ENCODE measurements at regions not wholly inside any gene's neighbourhood (a gene's known extent, or its start where the extent isn't known, plus 50 kb on each side); places are given as distances from the start of the nearest gene placed in this dataset.

- Histone ChIP-seq H3K79me2 (no peaks in the 10 kb centered on the region), H3K4me1 (no peaks in the 10 kb centered on the region), H3K4me2 (ENCODE audit: low read length) (no peak overlapping the region), H3K36me3 (ENCODE audit: control insufficient read depth, insufficient read depth, low read length) (no peaks in the 10 kb centered on the region), H2AFZ (no peak overlapping the region), H3K4me3 (ENCODE audit: low read depth, low read length) (no peak overlapping the region), H3K9me3 (ENCODE audit: control insufficient read depth, low read length) (no peaks in the 10 kb centered on the region), H3K9ac (no peak overlapping the region), H3K27me3 (ENCODE audit: control insufficient read depth, insufficient read depth, low read length) (no peaks in the 10 kb centered on the region), H3K27ac (no peak overlapping the region)
- no peak for TF ChIP-seq CTCF (IDR thresholded peaks at IDR 0.05)
Observed at GRCh38 chr6:5936140-5936539, 70.6 kb downstream of the NRN1 start.

DNA sequence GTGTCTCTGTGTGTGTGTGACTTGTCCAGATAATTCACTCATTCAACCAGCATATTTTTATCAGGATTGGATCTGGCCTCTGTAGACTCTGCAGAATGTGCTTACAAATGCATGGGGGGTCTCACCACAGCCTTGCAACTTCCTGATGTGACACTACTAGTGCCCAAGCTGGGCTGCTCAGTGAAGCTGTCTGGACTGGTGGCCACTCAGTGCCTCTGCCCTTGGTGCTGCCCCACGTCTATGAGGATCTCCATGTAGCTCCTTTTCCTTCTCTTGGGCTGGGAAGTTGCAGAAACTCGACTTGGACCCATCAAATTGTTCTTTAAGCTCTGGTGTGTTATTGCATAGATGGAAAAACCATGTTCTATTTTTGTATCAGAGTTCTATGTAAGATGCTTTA is 75.8 kb downstream of the NRN1 start:
- Histone ChIP-seq H3K9me3 (ENCODE audit: control insufficient read depth, low read length) (no peaks in the 10 kb centered on the region), H3K27me3 (ENCODE audit: control insufficient read depth, insufficient read depth, low read length) (no peaks in the 10 kb centered on the region), H3K4me3 (ENCODE audit: low read depth, low read length) (no peak overlapping the region), H3K4me1 (no peaks in the 10 kb centered on the region), H2AFZ (no peak overlapping the region), H3K9ac (no peak overlapping the region), H3K4me2 (ENCODE audit: low read length) (no peak overlapping the region), H3K36me3 (ENCODE audit: control insufficient read depth, insufficient read depth, low read length) (no peaks in the 10 kb centered on the region), H3K79me2 (no peaks in the 10 kb centered on the region), H3K27ac (no peak overlapping the region)
- no peak for TF ChIP-seq CTCF (IDR thresholded peaks at IDR 0.05)

GRCh38 chr6:5930143-5930770 is 76.5 kb downstream of the NRN1 start:
- Histone ChIP-seq H3K79me2 (no peaks in the 10 kb centered on the region), H3K9me3 (ENCODE audit: control insufficient read depth, low read length) (no peaks in the 10 kb centered on the region), H3K36me3 (ENCODE audit: control insufficient read depth, insufficient read depth, low read length) (no peaks in the 10 kb centered on the region), H3K4me1 (no peaks in the 10 kb centered on the region), H3K27me3 (ENCODE audit: control insufficient read depth, insufficient read depth, low read length) (no peaks in the 10 kb centered on the region), H3K4me2 (ENCODE audit: low read length) (no peak overlapping the region), H3K9ac (no peak overlapping the region), H2AFZ (no peak overlapping the region), H3K4me3 (ENCODE audit: low read depth, low read length) (no peak overlapping the region), H3K27ac (no peak overlapping the region)
- no peak for TF ChIP-seq CTCF (IDR thresholded peaks at IDR 0.05)

DNA sequence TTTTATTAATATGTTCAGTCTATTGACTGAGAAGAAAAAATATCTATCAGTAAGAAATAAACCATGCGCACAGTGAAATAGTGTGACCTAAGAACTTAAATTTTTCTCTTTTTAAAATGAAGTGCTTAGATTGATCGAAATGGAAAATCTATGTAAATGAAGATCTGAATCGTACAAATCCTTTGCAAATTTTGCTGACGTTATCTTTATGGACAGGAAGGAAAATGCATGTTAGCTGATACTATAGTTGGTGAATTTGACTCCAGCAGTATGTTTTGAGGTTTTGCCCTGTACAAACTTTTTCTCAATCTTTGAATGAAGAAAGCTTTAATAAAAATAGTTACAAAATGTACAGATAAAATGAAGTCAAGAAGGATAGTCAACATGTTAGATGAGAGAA is 82.9 kb downstream of the NRN1 start:
- H3K9ac ChIP-seq: no peak overlapping the region
- no peak overlapping the region for H2AFZ ChIP-seq
- H3K27me3 ChIP-seq (ENCODE audit: control insufficient read depth, insufficient read depth, low read length): no peaks in the 10 kb centered on the region
- no peaks in the 10 kb centered on the region for H3K4me1 ChIP-seq
- no peak overlapping the region for H3K4me2 ChIP-seq (ENCODE audit: low read length)
- TF ChIP-seq CTCF (IDR thresholded peaks at IDR 0.05): no peak
- no peaks in the 10 kb centered on the region for H3K36me3 ChIP-seq (ENCODE audit: control insufficient read depth, insufficient read depth, low read length)
- H3K27ac ChIP-seq: no peak overlapping the region
- H3K4me3 ChIP-seq (ENCODE audit: low read depth, low read length): no peak overlapping the region
- H3K79me2 ChIP-seq: no peaks in the 10 kb centered on the region
- H3K9me3 ChIP-seq (ENCODE audit: control insufficient read depth, low read length): no peaks in the 10 kb centered on the region

GRCh38 chr6:5922230-5922629 is 84.5 kb downstream of the NRN1 start:
- no peaks in the 10 kb centered on the region for H3K9me3 ChIP-seq (ENCODE audit: control insufficient read depth, low read length)
- no peaks in the 10 kb centered on the region for H3K36me3 ChIP-seq (ENCODE audit: control insufficient read depth, insufficient read depth, low read length)
- TF ChIP-seq CTCF (IDR thresholded peaks at IDR 0.05): no peak
- H3K79me2 ChIP-seq: no peaks in the 10 kb centered on the region
- no peak overlapping the region for H3K9ac ChIP-seq
- no peaks in the 10 kb centered on the region for H3K4me1 ChIP-seq
- no peaks in the 10 kb centered on the region for H3K27me3 ChIP-seq (ENCODE audit: control insufficient read depth, insufficient read depth, low read length)
- no peak overlapping the region for H2AFZ ChIP-seq
- H3K4me3 ChIP-seq (ENCODE audit: low read depth, low read length): no peak overlapping the region
- no peak overlapping the region for H3K4me2 ChIP-seq (ENCODE audit: low read length)
- no peak overlapping the region for H3K27ac ChIP-seq
